GM12878 (cell line): ENCODE measurements at regions not wholly inside any gene's neighbourhood (a gene's known extent, or its start where the extent isn't known, plus 50 kb on each side); places are given as distances from the start of the nearest gene placed in this dataset.

Source experiments
- ATAC-seq: fragments of 200-7000 bp; cut with Tn5 transposase; 3 replicates; pipeline ENCODE4 v1.9.1; 2020; ENCODE audit warnings: mild to moderate bottlenecking, moderate library complexity
- BruUV-seq: library from RNA; stranded (reverse); fragments of 400-500 nt; replicated peaks from 2 replicates; lab custom pipeline; 2021; lab: Mats Ljungman, UMichigan
- CTCF ChIA-PET: fragments of 300-600 bp; sonication (Branson Sonifier 250); formaldehyde crosslinking; extraction: SDS; loops from one replicate; lab custom pipeline; 2021; ENCODE audit warnings: inconsistent platforms; lab: Yijun Ruan, JAX
- POLR2A ChIA-PET: fragments of 350-600 bp; formaldehyde crosslinking; extraction: SDS; loops from one replicate; lab custom pipeline; 2021; ENCODE audit warnings: inconsistent platforms; lab: Charles Lee
- RAD21 ChIA-PET: fragments of 300-600 bp; sonication (Branson Sonifier 250); formaldehyde crosslinking; loops from one replicate; lab custom pipeline; 2023; ENCODE audit warnings: antibody characterized with exemption; ENCODE audit not compliant: unreplicated experiment; lab: Charles Lee
- SMC1A ChIA-PET: fragments of 300-600 bp; sonication (Branson Sonifier 250); formaldehyde crosslinking; loops from one replicate; lab custom pipeline; 2023; ENCODE audit not compliant: unreplicated experiment, uncharacterized antibody; lab: Charles Lee
- DNase-seq: peaks from one replicate; pipeline ENCODE4 v3.0.0-alpha.2; 2011; ENCODE audit warnings: low read depth, low spot score
- FAIRE-seq: peaks from 3 replicates; lab custom pipeline; 2011; peaks lifted over from hg19 to GRCh38; lab: Jason Lieb, UNC
- H2AFZ ChIP-seq: 2 replicates; pipeline ENCODE4 v1.6.0; 2011; ENCODE audit warnings: low read depth, low read length, control low read depth; ENCODE audit not compliant: control insufficient read depth
- H3K27ac ChIP-seq: 2 replicates; pipeline ENCODE4 v1.5.1; 2011; ENCODE audit warnings: control low read depth; ENCODE audit not compliant: control insufficient read depth, insufficient read depth
- H3K27me3 ChIP-seq, 2 experiments: replicated peaks in 1 of 2; 2 replicates each; pipeline versions ENCODE4 v1.6.0 to v1.6.1; 2011; ENCODE audit warnings: low read length in 1 of 2; ENCODE audit not compliant: control insufficient read depth in 2 of 2, insufficient read depth in 2 of 2
- H3K36me3 ChIP-seq, 2 experiments: 2 replicates each; pipeline ENCODE4 v1.5.1; 2011; ENCODE audit warnings: low read length in 1 of 2; ENCODE audit not compliant: control insufficient read depth in 2 of 2, insufficient read depth in 2 of 2
- H3K4me1 ChIP-seq: 2 replicates; pipeline ENCODE4 v1.6.1; 2011; ENCODE audit warnings: mild to moderate bottlenecking, low read length, moderate library complexity, mixed read lengths; ENCODE audit not compliant: control insufficient read depth, insufficient read depth
- H3K4me2 ChIP-seq: 2 replicates; pipeline ENCODE4 v1.6.0; 2011; ENCODE audit warnings: control low read depth; ENCODE audit not compliant: control insufficient read depth, insufficient read depth
- H3K4me3 ChIP-seq: fragments of 200-600 bp; sonication (generic); 2 replicates; pipeline ENCODE4 v1.5.1; 2016
- H3K79me2 ChIP-seq: 2 replicates; pipeline ENCODE4 v1.6.0; 2011; ENCODE audit warnings: low read length; ENCODE audit not compliant: control insufficient read depth, insufficient read depth
- H3K9ac ChIP-seq: 2 replicates; pipeline ENCODE4 v1.8.0; 2011; ENCODE audit warnings: low read length, control low read depth, mixed read lengths; ENCODE audit not compliant: control insufficient read depth, insufficient read depth
- H3K9me3 ChIP-seq: replicated peaks from 3 replicates; pipeline ENCODE4 v1.5.1; 2011; ENCODE audit warnings: mild to moderate bottlenecking, low read length; ENCODE audit not compliant: control insufficient read depth, insufficient read depth
- H4K20me1 ChIP-seq: 2 replicates; pipeline ENCODE4 v1.6.0; 2011; ENCODE audit not compliant: control insufficient read depth, insufficient read depth
- BMI1 ChIP-seq: fragments of 450-650 bp; IDR thresholded peaks from 2 replicates; pipeline ENCODE4 v1.6.1; 2016; ENCODE audit warnings: mild to moderate bottlenecking, moderate library complexity, borderline replicate concordance
- WGBS: methylation state at CpG from one replicate; pipeline ENCODE4 v1.1.6; 2016; ENCODE audit warnings: low lambda C conversion rate; ENCODE audit not compliant: insufficient replicate concordance, insufficient coverage; ENCODE audit errors: missing lambda C conversion rate; 5-methylcytosine and 5-hydroxymethylcytosine counted together
- in situ Hi-C: fragments of 300-500 bp; cut with MboI; formaldehyde crosslinking; loops from 9 replicates; pipeline ENCODE4 v1.14.3; 2018; ENCODE audit warnings: mixed read lengths
- intact Hi-C: fragments of 100-400 bp; cut with micrococcal nuclease; formaldehyde crosslinking; loops from one replicate; pipeline ENCODE4 v1.14.2; 2022; ENCODE audit not compliant: unreplicated experiment
- TF ChIP-seq, protein P1 (sequence below): fragments of 450-650 bp; IDR thresholded peaks from 2 replicates; pipeline ENCODE4 v1.6.1; 2017; ENCODE audit warnings: mild to moderate bottlenecking, low read depth, inconsistent platforms; ENCODE audit not compliant: poor library complexity, severe bottlenecking
- TF ChIP-seq, protein P2 (sequence below): fragments of 450-650 bp; IDR thresholded peaks from 2 replicates; pipeline ENCODE4 v1.6.1; 2017; ENCODE audit warnings: mild to moderate bottlenecking, moderate library complexity
- TF ChIP-seq, protein P3 (sequence below): fragments of 150-350 bp; IDR thresholded peaks from 2 replicates; pipeline ENCODE4 v1.6.1; 2016; ENCODE audit warnings: low read depth, low read length

DNA sequence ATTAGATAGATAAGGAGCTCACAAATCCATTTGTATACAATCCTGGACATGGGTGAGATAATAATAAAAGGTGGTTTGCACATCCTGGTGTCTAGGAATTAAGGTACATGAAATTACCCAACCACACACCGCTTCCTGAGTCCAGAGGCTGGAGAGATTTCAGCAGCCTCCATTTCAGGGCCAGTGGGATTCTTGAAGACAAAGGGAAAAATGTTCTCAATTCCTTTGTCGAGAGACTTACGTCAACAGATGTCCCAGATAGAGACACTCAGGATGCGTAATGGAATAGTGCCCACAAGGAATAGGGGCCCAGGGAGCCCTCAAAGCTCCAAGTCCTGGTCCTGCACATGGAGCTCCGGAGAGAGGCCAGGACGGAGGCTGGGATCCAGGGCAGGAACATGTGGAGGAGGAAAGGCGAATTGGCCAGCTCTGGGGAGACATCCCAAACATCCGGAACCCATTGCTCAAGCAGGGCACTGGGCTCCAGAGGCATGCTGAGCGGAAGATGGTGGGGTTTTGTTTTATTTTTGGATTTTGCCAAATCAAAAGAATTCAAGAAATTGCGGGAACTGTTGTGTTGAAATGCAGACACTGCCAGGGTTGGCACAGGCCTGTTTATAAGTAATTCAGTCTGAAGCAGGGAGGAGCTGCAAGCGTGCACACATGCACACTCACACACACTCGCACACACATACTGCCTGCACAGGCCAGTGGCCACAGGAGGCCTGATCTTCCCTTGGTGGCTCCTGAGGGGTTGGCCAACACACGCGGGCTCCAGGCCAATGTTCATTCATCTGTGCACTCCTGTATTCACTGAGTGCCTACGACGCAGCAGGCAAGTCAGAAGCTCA is 97.2 kb downstream of the NOG start:
- intact Hi-C loops (no loop called here), in situ Hi-C loops (no loop called here)
- H2AFZ ChIP-seq, result no peak overlapping the region
- no peaks in the 10 kb centered on the region; the same call in 2 of the 3 replicates for H3K9me3 ChIP-seq
- no peaks in the 10 kb centered on the region for H4K20me1 ChIP-seq
- H3K27ac ChIP-seq, result no peak overlapping the region
- H3K4me2 ChIP-seq, result no peak overlapping the region
- FAIRE-seq, result no peak
- CTCF ChIA-PET, result interaction anchor here (1.5 kb wide), 1 partner anchor 25 kb away, joined by 4 read pairs; no protein-coding TSS in a partner anchor
- no peak for TF ChIP-seq BMI1
- TF ChIP-seq, protein P1, sequence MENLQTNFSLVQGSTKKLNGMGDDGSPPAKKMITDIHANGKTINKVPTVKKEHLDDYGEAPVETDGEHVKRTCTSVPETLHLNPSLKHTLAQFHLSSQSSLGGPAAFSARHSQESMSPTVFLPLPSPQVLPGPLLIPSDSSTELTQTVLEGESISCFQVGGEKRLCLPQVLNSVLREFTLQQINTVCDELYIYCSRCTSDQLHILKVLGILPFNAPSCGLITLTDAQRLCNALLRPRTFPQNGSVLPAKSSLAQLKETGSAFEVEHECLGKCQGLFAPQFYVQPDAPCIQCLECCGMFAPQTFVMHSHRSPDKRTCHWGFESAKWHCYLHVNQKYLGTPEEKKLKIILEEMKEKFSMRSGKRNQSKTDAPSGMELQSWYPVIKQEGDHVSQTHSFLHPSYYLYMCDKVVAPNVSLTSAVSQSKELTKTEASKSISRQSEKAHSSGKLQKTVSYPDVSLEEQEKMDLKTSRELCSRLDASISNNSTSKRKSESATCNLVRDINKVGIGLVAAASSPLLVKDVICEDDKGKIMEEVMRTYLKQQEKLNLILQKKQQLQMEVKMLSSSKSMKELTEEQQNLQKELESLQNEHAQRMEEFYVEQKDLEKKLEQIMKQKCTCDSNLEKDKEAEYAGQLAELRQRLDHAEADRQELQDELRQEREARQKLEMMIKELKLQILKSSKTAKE, result no peak
- H3K4me1 ChIP-seq, result no peaks in the 10 kb centered on the region
- 48% methylated on average over 16 of the region's 16 CpGs for WGBS
- DNase-seq, result no peak
- RAD21 ChIA-PET, result no interaction called here
- ATAC-seq, result no peak
- no peak overlapping the region for H3K9ac ChIP-seq
- no peak overlapping the region for H3K4me3 ChIP-seq
- H3K27me3 ChIP-seq, result no peaks in the 10 kb centered on the region; a peak in 1 of 4 replicates
- SMC1A ChIA-PET, result interaction anchor here (1.8 kb wide), 1 partner anchor 107 kb away, joined by 3 read pairs; no protein-coding TSS in a partner anchor
- H3K79me2 ChIP-seq, result no peaks in the 10 kb centered on the region
- BruUV-seq, result no TSS peak
- POLR2A ChIA-PET, result no interaction called here
- H3K36me3 ChIP-seq, result no peaks in the 10 kb centered on the region

DNA sequence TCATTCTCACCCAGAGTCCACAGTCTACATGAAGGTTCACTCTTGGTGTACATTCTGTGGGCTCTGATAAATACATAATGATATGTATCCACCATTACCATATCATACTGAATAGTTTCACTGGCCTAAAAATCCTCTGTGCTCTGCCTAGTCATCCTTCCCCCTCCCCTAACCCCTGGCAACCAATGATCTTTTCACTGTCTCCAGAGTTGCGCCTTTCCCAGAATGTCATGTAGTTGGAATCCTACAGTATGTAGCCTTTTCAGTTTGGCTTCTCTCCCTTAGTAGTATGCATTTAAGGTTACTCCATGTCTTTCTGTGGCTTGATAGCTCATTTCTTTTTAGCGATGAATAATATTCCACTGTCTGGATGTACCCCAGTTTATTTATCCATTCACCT is 101.3 kb downstream of the NOG start:
- Histone ChIP-seq H3K4me1 (no peaks in the 10 kb centered on the region), H3K4me3 (no peak overlapping the region), H3K79me2 (no peaks in the 10 kb centered on the region), H3K27me3 (no peaks in the 10 kb centered on the region; a peak in 1 of 4 replicates), H3K4me2 (no peak overlapping the region), H2AFZ (no peak overlapping the region), H3K27ac (no peak overlapping the region), H4K20me1 (no peaks in the 10 kb centered on the region), H3K9ac (no peak overlapping the region), H3K9me3 (no peaks in the 10 kb centered on the region), H3K36me3 (no peaks in the 10 kb centered on the region)
- WGBS, result 72% methylated on average over 2 of the region's 2 CpGs
- POLR2A ChIA-PET, result no interaction called here
- CTCF ChIA-PET, result no interaction called here
- RAD21 ChIA-PET, result no interaction called here
- FAIRE-seq, result no peak
- intact Hi-C loops (no loop called here), in situ Hi-C loops (no loop called here)
- SMC1A ChIA-PET, result no interaction called here
- DNase-seq, result no peak
- no TSS peak for BruUV-seq
- ATAC-seq, result no peak
- TF ChIP-seq, protein P2, sequence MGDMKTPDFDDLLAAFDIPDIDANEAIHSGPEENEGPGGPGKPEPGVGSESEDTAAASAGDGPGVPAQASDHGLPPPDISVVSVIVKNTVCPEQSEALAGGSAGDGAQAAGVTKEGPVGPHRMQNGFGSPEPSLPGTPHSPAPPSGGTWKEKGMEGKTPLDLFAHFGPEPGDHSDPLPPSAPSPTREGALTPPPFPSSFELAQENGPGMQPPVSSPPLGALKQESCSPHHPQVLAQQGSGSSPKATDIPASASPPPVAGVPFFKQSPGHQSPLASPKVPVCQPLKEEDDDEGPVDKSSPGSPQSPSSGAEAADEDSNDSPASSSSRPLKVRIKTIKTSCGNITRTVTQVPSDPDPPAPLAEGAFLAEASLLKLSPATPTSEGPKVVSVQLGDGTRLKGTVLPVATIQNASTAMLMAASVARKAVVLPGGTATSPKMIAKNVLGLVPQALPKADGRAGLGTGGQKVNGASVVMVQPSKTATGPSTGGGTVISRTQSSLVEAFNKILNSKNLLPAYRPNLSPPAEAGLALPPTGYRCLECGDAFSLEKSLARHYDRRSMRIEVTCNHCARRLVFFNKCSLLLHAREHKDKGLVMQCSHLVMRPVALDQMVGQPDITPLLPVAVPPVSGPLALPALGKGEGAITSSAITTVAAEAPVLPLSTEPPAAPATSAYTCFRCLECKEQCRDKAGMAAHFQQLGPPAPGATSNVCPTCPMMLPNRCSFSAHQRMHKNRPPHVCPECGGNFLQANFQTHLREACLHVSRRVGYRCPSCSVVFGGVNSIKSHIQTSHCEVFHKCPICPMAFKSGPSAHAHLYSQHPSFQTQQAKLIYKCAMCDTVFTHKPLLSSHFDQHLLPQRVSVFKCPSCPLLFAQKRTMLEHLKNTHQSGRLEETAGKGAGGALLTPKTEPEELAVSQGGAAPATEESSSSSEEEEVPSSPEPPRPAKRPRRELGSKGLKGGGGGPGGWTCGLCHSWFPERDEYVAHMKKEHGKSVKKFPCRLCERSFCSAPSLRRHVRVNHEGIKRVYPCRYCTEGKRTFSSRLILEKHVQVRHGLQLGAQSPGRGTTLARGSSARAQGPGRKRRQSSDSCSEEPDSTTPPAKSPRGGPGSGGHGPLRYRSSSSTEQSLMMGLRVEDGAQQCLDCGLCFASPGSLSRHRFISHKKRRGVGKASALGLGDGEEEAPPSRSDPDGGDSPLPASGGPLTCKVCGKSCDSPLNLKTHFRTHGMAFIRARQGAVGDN, result no peak
- TF ChIP-seq, protein P3, sequence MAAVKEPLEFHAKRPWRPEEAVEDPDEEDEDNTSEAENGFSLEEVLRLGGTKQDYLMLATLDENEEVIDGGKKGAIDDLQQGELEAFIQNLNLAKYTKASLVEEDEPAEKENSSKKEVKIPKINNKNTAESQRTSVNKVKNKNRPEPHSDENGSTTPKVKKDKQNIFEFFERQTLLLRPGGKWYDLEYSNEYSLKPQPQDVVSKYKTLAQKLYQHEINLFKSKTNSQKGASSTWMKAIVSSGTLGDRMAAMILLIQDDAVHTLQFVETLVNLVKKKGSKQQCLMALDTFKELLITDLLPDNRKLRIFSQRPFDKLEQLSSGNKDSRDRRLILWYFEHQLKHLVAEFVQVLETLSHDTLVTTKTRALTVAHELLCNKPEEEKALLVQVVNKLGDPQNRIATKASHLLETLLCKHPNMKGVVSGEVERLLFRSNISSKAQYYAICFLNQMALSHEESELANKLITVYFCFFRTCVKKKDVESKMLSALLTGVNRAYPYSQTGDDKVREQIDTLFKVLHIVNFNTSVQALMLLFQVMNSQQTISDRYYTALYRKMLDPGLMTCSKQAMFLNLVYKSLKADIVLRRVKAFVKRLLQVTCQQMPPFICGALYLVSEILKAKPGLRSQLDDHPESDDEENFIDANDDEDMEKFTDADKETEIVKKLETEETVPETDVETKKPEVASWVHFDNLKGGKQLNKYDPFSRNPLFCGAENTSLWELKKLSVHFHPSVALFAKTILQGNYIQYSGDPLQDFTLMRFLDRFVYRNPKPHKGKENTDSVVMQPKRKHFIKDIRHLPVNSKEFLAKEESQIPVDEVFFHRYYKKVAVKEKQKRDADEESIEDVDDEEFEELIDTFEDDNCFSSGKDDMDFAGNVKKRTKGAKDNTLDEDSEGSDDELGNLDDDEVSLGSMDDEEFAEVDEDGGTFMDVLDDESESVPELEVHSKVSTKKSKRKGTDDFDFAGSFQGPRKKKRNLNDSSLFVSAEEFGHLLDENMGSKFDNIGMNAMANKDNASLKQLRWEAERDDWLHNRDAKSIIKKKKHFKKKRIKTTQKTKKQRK, result no peak
